ENCODE measurements at regions not wholly inside any gene's neighbourhood (a gene's known extent, or its start where the extent isn't known, plus 50 kb on each side); places are given as distances from the start of the nearest gene placed in this dataset.

GRCh38 chr9:109574061-109574882, 76.2 kb upstream of the PTPN3 start (continued):
- TF ChIP-seq CEBPG (CRISPR knock-in tag; IDR thresholded peaks at IDR 0.05) (no peak), CEBPG (tag; conservative IDR thresholded peaks at IDR 0.05 in 1 of 2, IDR thresholded peaks at IDR 0.05 in 1 of 2) (peak; percentile 29 to 82; a peak in 2 of 4 replicates), E4F1 (CRISPR knock-in tag; IDR thresholded peaks at IDR 0.05; ENCODE audit: borderline replicate concordance) (no peak), ZNF263 (CRISPR knock-in tag; IDR thresholded peaks at IDR 0.05; ENCODE audit: borderline replicate concordance) (no peak), FOXP4 (CRISPR knock-in tag; IDR thresholded peaks at IDR 0.05; ENCODE audit: borderline replicate concordance) (no peak), L3MBTL2 (IDR thresholded peaks at IDR 0.05) (no peak), THAP12 (CRISPR knock-in tag; IDR thresholded peaks at IDR 0.05) (no peak), BCLAF1 (IDR thresholded peaks at IDR 0.05; ENCODE audit: borderline replicate concordance in 1 of 2, control insufficient read depth in 1 of 2, low read depth in 2 of 2, low read length in 1 of 2) (no peak), MIER1 (IDR thresholded peaks at IDR 0.05; ENCODE audit: low read depth) (no peak)
